Fibroblast of villous mesenchyme (primary cell): ENCODE measurements at regions not wholly inside any gene's neighbourhood (a gene's known extent, or its start where the extent isn't known, plus 50 kb on each side); places are given as distances from the start of the nearest gene placed in this dataset.
"Not testable (repeated sequence)": the region's sequence is repeated elsewhere in the genome, so short reads cannot be mapped to it uniquely, and the experiment has no call there.

Experiments used
- DNase-seq: peaks from one replicate; pipeline ENCODE4 v3.0.0-alpha.2; 2010; ENCODE audit warnings: low read depth
- H3K4me3 ChIP-seq: 2 replicates; pipeline ENCODE4 v1.5.1; 2011; ENCODE audit warnings: low read depth, mild to moderate bottlenecking, low read length
- TF ChIP-seq, protein P1 (sequence below): IDR thresholded peaks from 2 replicates; pipeline ENCODE4 v1.5.1; 2012; ENCODE audit warnings: low read depth, mild to moderate bottlenecking, low read length; ENCODE audit not compliant: insufficient read depth

GRCh38 chr3:18704326-18704725 lies 279.2 kb upstream of the SATB1 start:
- TF ChIP-seq, protein P1, sequence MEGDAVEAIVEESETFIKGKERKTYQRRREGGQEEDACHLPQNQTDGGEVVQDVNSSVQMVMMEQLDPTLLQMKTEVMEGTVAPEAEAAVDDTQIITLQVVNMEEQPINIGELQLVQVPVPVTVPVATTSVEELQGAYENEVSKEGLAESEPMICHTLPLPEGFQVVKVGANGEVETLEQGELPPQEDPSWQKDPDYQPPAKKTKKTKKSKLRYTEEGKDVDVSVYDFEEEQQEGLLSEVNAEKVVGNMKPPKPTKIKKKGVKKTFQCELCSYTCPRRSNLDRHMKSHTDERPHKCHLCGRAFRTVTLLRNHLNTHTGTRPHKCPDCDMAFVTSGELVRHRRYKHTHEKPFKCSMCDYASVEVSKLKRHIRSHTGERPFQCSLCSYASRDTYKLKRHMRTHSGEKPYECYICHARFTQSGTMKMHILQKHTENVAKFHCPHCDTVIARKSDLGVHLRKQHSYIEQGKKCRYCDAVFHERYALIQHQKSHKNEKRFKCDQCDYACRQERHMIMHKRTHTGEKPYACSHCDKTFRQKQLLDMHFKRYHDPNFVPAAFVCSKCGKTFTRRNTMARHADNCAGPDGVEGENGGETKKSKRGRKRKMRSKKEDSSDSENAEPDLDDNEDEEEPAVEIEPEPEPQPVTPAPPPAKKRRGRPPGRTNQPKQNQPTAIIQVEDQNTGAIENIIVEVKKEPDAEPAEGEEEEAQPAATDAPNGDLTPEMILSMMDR = no peak
- H3K4me3 ChIP-seq = no peak overlapping the region
- DNase-seq = no peak

DNA sequence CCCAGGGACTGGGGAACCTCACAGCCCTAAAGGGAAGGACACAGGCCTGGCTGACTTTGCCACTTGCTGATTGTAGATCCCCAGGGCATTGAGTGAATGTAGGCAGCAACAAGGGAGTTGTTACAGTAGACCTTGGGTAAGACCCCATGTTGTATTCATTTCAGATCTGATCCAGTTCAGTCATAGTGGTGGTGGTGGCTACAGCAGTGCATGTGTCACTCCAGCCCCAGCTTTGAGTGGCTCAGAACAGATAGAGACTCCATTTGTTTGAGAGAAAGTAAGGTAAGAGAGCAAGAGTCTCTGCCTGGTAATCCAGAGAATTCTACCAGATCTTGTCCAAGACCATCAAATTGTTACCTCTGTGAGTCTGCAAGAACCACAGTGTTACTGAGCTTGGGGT lies 278.7 kb upstream of the SATB1 start:
- TF ChIP-seq, protein P1 = no peak
- no peak overlapping the region for H3K4me3 ChIP-seq
- DNase-seq = no peak

GRCh38 chr3:18693588-18694329 lies 268.6 kb upstream of the SATB1 start:
- DNase-seq, H3K4me3 ChIP-seq: not testable (repeated sequence)

DNA sequence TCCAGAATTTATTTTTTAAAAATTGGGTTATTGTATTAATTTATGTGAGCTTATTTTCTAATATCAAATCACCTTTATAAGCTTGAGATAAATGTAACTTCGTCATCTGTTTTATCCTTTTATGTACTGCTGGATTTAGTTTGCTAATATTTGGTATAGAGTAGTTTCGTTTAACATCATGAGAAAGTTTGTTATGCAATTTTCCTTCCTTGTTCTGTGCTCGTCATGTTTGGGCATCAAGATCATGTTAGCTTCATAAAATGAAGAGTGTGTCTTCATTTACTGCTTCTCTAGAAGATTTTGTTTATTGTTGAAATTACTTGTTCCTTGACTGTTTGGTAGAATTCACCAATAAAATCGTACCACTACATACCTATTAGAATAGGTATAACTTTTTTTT lies 262.1 kb upstream of the SATB1 start:
- no peak overlapping the region for H3K4me3 ChIP-seq
- no peak for DNase-seq
- TF ChIP-seq, protein P1 = no peak

DNA sequence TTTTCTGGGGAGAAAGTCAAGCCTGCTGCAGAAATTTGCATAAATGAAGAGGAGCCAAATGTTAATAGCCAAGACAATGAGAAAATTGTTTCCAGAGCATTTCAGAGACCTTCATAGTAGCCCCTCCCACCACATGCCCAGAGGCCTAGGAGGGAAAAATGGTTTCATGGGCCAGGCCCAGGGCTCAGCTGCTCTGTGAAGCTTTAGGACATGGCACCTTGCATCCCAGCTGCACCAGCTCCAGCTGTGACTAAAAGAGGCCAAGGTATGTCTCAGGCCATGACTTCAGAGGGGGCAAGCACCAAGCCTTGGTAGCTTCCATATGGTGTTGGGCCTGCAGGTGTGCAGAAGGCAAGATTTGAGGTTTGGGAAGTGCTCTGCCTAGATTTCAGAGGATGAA lies 258.8 kb upstream of the SATB1 start:
- TF ChIP-seq, protein P1 = no peak

DNA sequence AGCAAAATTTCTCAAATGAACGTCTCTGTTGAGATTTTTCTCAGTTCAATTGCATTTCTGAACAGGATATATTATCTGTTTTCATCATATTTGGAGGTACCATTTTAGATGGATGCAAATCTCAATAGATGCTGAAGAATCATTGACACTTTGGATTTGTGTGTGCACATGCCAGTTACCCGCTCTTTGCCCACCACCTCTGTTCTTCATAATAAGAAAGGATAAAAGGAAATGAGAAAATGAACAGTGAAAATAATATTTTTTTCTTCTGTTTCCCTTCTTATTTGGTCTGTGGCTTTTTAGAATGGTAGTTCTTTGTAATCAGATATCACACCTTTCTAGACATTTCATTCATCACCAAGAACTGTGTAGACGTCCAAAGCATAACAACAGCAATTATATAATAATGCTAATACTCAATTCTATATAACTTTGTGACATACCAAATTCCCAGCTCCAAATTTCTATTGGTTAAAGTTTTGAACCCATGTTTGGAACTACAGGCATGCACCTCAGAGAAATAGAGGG lies 256.7 kb upstream of the SATB1 start:
- no peak for DNase-seq
- TF ChIP-seq, protein P1 = no peak
- H3K4me3 ChIP-seq = no peak overlapping the region

More for the DNA sequence above, 258.8 kb upstream of the SATB1 start:
- no peak for DNase-seq
- no peak overlapping the region for H3K4me3 ChIP-seq

- TF ChIP-seq, protein P1 = no peak
- DNase-seq = no peak
- H3K4me3 ChIP-seq = no peak overlapping the region
Observed at GRCh38 chr3:18680758-18681157, 255.6 kb upstream of the SATB1 start.
